ENCODE measurements at regions not wholly inside any gene's neighbourhood (a gene's known extent, or its start where the extent isn't known, plus 50 kb on each side); places are given as distances from the start of the nearest gene placed in this dataset.
"Not testable (repeated sequence)": the region's sequence is repeated elsewhere in the genome, so short reads cannot be mapped to it uniquely, and the experiment has no call there.

- DNase-seq (ENCODE audit: low spot score): no peak
Measured at GRCh38 chr4:105050896-105051295, 95.8 kb upstream of the TET2 start.

- no peak for DNase-seq (ENCODE audit: low spot score)
Measured at GRCh38 chr4:105057370-105058105, 89.1 kb upstream of the TET2 start.

GRCh38 chr4:105058177-105058812, 88.4 kb upstream of the TET2 start:
- DNase-seq (ENCODE audit: low spot score): no peak

GRCh38 chr4:105059337-105059736, 87.3 kb upstream of the TET2 start:
- DNase-seq (ENCODE audit: low spot score): no peak

DNA sequence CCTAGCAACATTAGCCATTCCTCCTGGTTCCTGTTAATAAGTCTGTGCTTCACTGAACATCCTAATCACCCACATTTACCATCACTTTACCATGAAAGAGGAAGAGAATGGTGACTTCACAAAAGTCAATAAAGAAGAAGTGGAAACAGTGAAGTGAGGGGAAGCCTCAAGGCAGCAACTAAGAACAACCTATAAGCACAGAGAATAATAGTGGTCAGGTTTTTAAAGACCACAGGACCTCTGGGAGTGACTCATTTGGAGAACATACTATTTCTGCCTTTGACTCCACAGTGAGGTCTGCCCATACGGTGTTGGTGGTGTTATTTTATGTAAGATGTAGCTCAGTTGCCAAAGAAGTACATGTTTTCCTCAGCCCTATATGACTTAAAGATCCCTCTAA, 86.0 kb upstream of the TET2 start:
- DNase-seq (ENCODE audit: low spot score): no peak

- no peak for DNase-seq (ENCODE audit: low spot score)
Measured at GRCh38 chr4:105061136-105061696, 85.5 kb upstream of the TET2 start.

DNA sequence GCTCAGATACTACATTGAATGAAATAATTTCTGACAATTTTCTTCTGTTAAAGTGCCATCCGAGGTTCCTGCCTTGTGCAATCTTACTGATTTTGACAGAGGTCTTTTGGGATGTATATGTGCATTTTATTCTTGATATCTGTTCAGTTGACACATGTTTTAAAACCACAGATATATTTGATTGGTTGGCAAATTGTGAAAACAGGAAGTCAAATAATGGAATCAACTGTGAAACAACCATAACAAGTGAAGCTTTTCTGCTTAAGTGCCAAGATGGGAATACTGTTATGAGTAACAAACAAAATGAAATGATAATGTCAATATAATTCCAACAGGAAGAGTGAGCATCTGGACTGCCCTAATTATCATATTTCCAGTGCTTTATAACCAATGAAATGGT, 84.9 kb upstream of the TET2 start:
- DNase-seq (ENCODE audit: low spot score): no peak

DNA sequence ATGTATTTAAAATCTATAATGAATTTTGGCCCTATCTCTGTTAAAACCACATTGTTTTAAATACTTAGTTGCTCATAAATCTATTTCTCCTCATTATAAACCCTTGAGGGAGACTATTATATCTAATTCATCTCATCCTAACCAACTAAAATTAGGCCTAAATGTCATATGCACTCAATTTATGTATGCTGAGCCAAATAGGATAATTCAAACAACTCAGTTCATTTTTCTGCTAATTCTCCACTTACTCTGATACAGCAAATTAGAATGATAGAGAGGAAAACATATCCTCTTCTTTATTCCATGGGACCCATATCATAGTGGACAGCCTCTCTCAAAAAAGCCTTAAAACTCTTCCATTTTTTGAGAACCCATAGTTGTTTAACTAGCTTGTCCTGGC, 80.3 kb upstream of the TET2 start:
- no peak for DNase-seq (ENCODE audit: low spot score)

- DNase-seq (ENCODE audit: low spot score): no peak
Measured at GRCh38 chr4:105067431-105067830, 79.2 kb upstream of the TET2 start.

GRCh38 chr4:105067946-105068345, 78.7 kb upstream of the TET2 start:
- DNase-seq (ENCODE audit: low spot score): no peak

DNA sequence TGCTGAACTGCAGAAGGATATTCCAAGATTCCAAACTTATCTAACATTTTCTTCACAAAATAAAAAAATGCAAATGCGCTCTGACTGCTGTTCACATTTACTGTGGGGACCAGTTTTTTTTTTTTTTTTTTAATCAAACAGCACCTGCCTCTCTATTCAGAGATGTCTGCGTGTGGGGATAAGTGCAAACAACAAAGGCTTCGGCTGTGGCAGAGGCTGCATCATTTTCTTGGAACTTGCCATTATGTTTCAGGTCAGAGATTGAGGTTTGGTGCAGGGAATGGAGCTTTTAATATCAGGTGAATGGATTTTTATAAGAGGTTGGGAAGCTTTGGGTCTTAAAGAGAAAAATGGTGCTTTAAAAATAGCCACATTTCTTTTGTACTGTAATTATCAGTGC, 78.2 kb upstream of the TET2 start:
- no peak for DNase-seq (ENCODE audit: low spot score)

- DNase-seq (ENCODE audit: low spot score): not testable (repeated sequence)
Measured at GRCh38 chr4:105072095-105072494, 74.6 kb upstream of the TET2 start.

DNA sequence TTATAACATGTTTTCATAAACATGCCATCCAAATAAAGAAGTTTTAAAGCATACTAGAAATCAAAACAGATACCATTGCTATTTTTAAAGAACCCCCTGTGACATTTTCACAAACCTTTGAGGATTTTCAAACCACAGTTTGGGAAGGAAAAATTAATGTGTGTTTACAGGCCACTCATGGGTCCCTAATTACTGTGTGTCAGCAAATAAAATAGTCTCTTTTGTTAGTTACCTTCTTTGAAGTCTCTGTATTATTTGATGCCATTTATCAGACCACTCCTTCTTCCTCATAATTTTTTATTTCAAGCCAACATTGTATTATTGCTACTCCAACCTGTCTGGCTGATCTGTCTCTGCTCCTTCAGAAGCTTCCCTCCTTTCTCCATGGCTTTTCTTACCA, 72.6 kb upstream of the TET2 start:
- DNase-seq (ENCODE audit: low spot score): no peak

- no peak for DNase-seq (ENCODE audit: low spot score)
Measured at GRCh38 chr4:105075045-105075444, 71.6 kb upstream of the TET2 start.

- DNase-seq (ENCODE audit: low spot score): peak; percentile 66
Measured at GRCh38 chr4:105088110-105088879, 58.4 kb upstream of the TET2 start.

DNA sequence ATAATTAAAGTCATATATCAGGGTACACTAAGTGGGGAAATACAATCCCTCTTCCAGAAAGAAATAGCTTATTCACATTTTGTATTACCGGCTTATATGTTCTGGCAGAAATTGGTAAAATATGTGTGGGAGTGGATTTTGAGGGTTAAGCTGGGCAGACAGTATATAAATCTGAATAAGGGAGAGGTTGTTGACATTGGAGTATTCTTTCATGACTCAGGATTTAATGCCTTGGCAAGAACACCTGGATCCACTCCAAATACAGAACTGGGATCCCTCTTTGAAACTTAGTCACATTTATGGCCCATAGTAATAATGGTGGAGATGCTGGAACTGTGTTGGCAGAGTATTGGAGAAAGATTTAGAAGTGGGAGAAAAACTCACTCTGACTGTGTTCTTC, 54.3 kb upstream of the TET2 start:
- peak; percentile 12 for DNase-seq (ENCODE audit: low spot score)

DNA sequence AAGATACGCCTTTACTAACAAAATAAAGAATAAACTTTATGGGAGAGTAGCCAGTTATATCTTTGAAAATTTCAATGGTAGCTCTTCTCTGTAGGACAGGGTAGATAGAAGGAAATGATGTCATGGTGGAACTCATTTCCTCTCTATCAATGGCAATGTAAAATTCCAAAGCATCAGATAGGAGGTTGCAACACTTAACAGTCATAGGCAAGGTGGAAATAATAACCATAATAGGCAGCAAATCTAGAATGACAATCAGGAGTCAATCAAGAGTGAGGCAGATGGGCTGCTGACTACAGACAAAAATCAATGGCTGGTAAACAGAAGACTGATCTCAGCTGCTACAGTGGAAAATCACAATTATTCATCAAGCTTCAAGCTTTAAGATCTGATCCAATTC, 53.9 kb upstream of the TET2 start:
- no peak for DNase-seq (ENCODE audit: low spot score)

GRCh38 chr4:105093975-105094374, 52.7 kb upstream of the TET2 start:
- no peak for DNase-seq (ENCODE audit: low spot score)
